Left colon (tissue), 2 donors: ENCODE measurements at regions not wholly inside any gene's neighbourhood (a gene's known extent, or its start where the extent isn't known, plus 50 kb on each side); places are given as distances from the start of the nearest gene placed in this dataset.
A peak's percentile ranks its signal among the peaks of the same experiment; 100 is the strongest.
"Not testable (repeated sequence)": the region's sequence is repeated elsewhere in the genome, so short reads cannot be mapped to it uniquely, and the experiment has no call there.

Experiments used
- ATAC-seq: fragments of 200-7000 bp; cut with Tn5 transposase; one replicate; pipeline ENCODE4 v1.9.1; 2020; ENCODE audit warnings: mild to moderate bottlenecking, moderate library complexity
- DNase-seq, 2 donors: peaks; one replicate each; pipeline ENCODE4 v3.0.0-alpha.2; 2020
- intact Hi-C, 2 donors: fragments of 100-400 bp; cut with DNase I in 1 of 2; cut with micrococcal nuclease in 1 of 2; formaldehyde crosslinking; loops; one replicate each; pipeline versions ENCODE4 v1.11.2 to v1.14.0; 2022; cut with DNase I, micrococcal nuclease
- donor health status: DM: no; HTN: no; CAD: no.
- donor health status: DM: yes; HTN: yes; CAD: no.

DNA sequence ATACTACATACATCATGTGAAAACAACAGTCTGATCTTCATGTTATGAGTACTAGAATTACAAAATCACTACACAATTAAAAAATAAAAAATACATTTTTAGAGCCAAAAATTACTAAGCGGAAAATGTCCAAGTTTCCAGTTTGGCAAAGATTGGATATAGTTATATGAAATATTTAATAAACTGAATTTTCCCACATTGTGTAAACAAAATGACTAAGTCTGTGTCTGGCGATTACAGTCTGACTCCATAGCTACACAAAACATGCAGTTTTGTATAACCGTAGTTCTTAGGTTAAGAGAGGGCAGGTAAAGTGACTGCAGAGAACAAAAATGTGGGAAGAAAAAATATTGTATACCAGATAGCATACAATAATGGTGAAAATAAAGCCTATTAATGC is 59.2 kb upstream of the TMEM47 start:
- ATAC-seq (no peak), DNase-seq (no peak)
- intact Hi-C loops, result no loop called here

DNA sequence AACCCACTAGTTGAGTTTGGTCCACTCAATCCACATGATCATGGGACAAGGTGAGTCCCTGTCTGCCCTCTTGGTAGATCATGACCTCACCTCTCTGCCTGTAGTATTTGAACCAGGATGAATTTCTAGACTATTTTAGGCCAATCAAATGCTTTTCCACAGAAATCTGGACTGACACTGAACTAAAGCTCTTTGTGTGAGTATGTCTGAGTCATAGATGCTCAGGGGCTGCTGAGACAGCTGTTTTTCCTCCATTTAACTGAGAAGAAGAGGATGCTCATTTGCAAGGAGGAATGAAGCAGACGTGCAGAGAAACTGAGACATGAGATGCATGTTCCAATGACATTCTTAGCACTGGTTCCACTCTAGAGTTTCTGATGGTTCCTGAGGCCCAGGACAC is 77.3 kb upstream of the TMEM47 start:
- ATAC-seq (no peak), DNase-seq (no peak)
- intact Hi-C loops, result no loop called here

- intact Hi-C loops, result no loop called here
- no peak for ATAC-seq
- no peak for DNase-seq
These were observed 87.4 kb upstream of the TMEM47 start for GRCh38 chrX:34744521-34744920.

GRCh38 chrX:34749896-34750295 is 92.8 kb upstream of the TMEM47 start:
- ATAC-seq (no peak), DNase-seq (no peak)
- intact Hi-C loops, result no loop called here

- DNase-seq, result no peak
- intact Hi-C loops, result no loop called here
- ATAC-seq, result peak; percentile 45
These were observed 107.8 kb upstream of the TMEM47 start for GRCh38 chrX:34764852-34765361.

DNA sequence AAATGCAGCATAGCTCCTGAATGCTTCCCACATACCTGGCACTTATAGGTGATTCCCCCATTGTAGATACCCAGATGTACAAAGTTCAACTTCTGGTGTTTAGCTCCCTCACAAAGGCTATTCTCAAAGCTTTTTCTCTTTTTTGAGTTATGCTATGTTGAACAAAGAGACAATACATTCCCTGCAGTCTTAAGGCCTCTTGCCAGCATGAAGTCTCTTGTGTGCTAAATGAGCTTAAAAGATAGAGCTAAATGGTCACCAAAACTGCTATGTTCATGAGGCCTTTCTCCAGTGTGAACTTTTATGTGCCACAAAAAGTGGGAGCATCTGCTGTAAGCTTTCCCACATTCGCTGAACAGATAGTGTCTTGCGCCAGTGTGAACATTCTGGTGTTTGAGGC is 111.2 kb upstream of the TMEM47 start:
- no peak for ATAC-seq
- DNase-seq, result no peak
- intact Hi-C loops, result no loop called here

DNA sequence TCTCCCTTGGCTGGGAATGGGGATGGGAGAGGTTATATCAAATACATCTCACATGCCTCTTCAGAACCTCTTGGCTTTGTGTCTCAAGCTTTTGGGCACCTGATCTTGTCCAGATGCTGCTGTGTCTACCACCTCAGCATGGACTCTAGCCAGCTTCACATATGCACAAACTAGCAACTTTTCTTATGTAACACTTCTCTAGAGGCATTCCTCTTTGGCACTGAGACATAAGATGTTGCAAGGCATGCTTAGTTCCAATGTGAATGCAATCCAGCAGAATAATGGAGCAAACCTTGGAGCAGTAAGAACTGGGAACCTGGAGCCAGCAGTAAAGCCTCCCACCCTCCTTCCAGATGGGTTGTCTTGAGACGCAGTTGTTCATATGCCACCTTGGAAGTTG is 113.4 kb upstream of the TMEM47 start:
- intact Hi-C loops, result no loop called here
- ATAC-seq (no peak), DNase-seq (no peak)

- DNase-seq (no peak), ATAC-seq (no peak)
- intact Hi-C loops, result no loop called here
These were observed 121.8 kb upstream of the TMEM47 start for GRCh38 chrX:34778916-34779315.

DNA sequence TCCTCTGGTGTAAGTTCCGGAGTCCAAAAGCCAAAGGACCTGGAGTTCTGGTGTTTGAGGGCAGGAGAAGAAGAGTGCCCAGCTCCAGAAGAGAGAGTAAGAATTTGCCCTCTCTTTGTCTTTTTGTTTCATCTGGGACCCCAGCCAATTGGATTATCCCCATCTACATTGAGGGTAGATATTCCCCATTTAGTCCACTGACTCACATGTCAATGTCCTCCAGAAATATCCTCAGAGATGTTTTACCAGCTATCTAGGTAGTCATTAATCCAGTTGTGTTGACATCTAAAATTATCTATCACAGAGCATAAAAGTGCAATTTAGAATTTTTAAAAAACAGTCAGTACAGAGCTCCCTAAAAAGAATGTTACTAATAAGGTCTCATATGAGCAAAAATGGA is 132.9 kb upstream of the TMEM47 start:
- DNase-seq (no peak), ATAC-seq (no peak)
- intact Hi-C loops, result no loop called here

DNA sequence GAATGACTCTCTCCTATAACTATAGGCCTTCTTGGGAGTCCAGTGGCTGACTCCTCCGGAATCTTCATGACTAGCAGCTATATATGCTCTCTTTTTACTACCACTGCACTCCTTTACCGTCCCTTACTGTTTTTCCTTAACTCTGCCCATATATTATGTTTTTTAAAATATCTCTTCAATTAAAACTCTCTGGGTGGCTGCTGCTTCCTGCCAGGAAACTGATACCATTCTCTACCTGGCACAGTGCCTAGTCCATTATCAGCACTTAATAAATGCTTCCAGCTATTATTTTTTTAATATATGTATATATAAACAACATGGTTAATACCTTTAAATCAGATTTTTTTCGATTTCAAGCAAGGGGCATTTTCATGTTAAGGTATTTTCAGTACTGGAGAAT is 136.6 kb upstream of the FAM47B start:
- intact Hi-C loops, result no loop called here
- ATAC-seq (no peak), DNase-seq (no peak)

GRCh38 chrX:34809096-34809495 is 133.5 kb upstream of the FAM47B start:
- no peak for DNase-seq
- intact Hi-C loops, result no loop called here
- no peak for ATAC-seq

DNA sequence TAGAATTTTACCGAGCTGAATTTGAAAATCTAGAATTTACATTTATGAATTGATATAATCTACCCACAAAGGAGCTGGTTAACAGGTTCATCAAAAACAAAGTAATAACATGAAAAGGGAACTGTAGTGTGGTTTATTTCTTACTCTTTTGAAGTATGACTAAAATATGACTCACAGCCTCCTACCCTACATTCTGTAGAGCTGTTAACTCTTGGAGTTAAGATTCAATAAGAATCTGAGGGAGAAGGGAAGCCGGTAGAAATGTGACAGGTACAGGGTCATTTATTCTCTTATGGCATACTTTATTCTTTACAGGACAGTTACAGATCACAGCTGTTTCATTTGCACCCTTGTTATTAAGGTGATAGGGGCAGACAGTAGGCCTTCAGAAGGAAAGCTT is 132.2 kb upstream of the FAM47B start:
- intact Hi-C loops, result no loop called here
- DNase-seq (no peak), ATAC-seq (no peak)

- ATAC-seq (no peak), DNase-seq (no peak)
- intact Hi-C loops, result no loop called here
These were observed 131.7 kb upstream of the FAM47B start for GRCh38 chrX:34810916-34811315.

DNA sequence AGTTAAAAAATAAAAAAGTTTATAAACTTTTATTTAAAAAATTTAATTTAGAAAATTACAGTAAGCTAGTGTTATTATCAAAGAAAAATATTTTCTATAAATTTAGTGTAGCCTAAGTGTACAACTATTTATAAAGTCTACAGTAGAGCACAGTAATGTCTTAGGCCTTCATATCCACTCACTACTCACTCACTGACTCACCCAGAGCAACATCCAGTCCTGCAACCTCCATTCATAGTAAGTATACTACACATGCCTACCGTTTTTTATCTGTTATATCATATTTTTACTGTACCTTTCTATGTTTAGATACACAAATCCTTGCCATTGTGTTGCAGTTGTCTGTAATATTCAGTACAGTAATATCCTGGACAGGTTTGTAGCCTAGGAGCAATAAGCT is 129.0 kb upstream of the FAM47B start:
- no peak for ATAC-seq
- intact Hi-C loops, result no loop called here
- no peak for DNase-seq

DNA sequence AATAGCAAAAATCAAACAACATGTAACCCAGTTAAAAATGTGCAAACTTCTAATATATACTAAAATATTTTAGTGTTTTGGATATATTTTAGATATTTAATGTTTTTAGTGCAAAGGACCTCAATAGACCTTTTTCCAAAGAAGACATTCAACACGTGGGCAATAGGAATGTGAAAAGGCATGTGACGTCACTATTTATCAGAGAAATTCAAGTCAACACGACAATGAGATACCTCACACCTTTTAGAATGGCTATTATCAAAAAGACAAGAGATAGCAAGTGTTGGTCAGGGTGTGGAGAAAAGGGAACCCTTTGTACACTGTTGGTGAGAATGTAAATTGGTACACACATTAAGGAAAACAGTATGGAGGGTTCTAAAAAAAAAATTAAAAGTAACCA is 115.6 kb upstream of the FAM47B start:
- intact Hi-C loops, result no loop called here
- DNase-seq, result no peak
- ATAC-seq, result no peak

DNA sequence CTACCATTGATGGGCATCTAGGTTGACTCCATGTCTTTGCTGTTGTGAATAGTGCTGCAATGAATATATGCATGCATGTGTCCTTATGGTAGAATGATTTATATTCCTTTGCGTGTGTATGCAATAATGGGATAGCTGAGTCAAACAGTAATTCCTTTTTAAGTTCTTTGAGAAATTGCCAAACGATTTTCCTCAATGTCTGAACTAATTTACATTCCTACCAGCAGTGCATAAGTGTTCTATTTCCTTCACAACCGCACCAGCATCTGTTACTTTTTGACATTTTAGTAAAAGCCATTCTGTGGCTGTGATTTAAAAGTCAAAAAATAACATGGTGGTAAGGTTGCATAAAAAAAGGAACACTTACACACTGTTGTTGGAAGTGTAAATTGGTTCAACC is 103.1 kb upstream of the FAM47B start:
- DNase-seq, result no peak
- ATAC-seq, result no peak
- intact Hi-C loops, result no loop called here

GRCh38 chrX:34841205-34841604 is 101.4 kb upstream of the FAM47B start:
- intact Hi-C loops, ATAC-seq, DNase-seq: not testable (repeated sequence)

DNA sequence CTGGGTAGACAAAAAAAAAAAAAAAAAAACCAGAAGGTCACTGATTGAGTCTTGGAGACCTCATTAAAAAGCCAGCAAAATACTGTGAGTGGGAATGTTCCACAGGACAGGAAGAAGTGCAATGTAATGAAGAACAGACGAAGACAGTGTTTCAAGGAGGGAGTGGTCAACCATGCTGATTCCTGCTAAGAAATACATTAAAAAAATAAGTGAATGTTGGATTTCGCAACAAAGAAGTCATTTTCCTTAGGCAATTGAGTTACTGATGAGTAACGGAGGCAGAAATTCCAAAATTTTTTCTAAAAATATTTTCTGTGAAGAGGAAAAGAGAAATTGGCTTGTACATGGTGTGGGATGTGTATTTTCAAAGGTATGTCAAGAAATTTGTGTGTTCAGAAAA is 94.3 kb upstream of the FAM47B start:
- ATAC-seq, result no peak
- DNase-seq, result no peak
- intact Hi-C loops, result no loop called here

DNA sequence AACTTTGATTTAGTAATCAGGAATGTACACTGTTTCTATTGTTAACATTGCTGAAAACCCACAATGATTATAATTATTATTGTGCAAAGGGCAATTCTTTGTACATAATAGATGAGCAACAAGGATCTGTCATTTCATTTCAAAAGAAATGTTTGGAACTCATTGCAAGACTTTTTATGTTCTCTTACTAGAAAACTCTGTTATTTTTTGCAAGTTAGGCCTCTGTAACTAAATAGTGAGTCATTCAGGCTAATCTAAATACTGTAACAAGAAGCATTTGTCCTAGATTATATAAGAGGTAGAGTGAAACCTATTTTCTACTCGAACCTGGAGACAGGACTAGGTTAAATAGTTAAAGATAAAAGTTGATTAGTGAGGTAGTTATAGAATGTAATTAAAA is 93.2 kb upstream of the FAM47B start:
- no peak for ATAC-seq
- intact Hi-C loops, result no loop called here
- no peak for DNase-seq

GRCh38 chrX:34859191-34859590 is 83.4 kb upstream of the FAM47B start:
- DNase-seq (no peak), ATAC-seq (no peak)
- intact Hi-C loops, result no loop called here

- intact Hi-C loops, result no loop called here
- DNase-seq (no peak), ATAC-seq (no peak)
These were observed 78.7 kb upstream of the FAM47B start for GRCh38 chrX:34863906-34864305.

- DNase-seq (no peak), ATAC-seq (no peak)
- intact Hi-C loops, result no loop called here
These were observed 76.0 kb upstream of the FAM47B start for GRCh38 chrX:34866646-34867045.
